ENCODE measurements at regions not wholly inside any gene's neighbourhood (a gene's known extent, or its start where the extent isn't known, plus 50 kb on each side); places are given as distances from the start of the nearest gene placed in this dataset.

DNA sequence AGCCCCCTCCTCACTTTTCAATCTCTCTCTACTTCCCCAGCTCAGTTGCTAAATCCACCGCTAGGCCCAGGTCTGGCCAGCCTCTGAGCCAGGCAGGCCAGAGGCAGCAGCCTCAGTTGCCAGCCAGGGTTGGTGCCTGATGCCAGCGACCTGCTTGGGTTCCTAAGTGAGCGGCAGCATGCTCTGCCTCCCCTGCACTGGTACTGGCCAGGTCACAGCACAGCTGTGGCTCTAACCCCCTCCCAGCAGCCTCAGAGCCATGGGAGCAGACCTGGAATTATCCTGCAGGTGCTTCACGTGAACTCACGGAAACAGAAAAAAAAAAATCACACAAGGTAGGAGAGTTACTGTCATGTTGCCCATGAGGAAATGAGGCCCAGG is 82.5 kb upstream of the ATF3 start:
- DNase-seq (ENCODE audit: low spot score) = no peak

DNA sequence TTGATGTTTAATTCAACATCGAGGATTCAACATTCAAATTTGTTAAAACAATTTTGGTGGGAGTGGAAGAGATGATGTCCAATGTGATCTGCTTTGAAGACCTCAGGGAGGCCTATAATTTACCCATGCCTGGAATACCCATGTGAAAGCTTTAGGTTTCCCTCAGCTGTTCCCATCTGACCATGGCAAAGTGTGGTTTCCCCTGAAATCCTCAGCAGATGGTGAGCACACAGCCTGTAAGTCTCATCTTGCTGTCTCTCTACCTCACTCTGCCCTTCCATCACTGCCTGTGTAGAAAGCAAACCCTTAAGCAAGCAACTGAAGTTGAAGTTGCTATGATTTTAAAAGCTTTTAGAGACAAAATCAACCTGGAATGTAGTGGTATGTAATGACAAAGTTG is 80.1 kb upstream of the ATF3 start:
- TF ChIP-seq, protein P1, sequence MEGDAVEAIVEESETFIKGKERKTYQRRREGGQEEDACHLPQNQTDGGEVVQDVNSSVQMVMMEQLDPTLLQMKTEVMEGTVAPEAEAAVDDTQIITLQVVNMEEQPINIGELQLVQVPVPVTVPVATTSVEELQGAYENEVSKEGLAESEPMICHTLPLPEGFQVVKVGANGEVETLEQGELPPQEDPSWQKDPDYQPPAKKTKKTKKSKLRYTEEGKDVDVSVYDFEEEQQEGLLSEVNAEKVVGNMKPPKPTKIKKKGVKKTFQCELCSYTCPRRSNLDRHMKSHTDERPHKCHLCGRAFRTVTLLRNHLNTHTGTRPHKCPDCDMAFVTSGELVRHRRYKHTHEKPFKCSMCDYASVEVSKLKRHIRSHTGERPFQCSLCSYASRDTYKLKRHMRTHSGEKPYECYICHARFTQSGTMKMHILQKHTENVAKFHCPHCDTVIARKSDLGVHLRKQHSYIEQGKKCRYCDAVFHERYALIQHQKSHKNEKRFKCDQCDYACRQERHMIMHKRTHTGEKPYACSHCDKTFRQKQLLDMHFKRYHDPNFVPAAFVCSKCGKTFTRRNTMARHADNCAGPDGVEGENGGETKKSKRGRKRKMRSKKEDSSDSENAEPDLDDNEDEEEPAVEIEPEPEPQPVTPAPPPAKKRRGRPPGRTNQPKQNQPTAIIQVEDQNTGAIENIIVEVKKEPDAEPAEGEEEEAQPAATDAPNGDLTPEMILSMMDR (IDR thresholded peaks at IDR 0.05; ENCODE audit: extremely low read depth, missing control alignments) = no peak
- DNase-seq (ENCODE audit: low spot score) = no peak

More for the DNA sequence above, 82.5 kb upstream of the ATF3 start:
- TF ChIP-seq, protein P1 (IDR thresholded peaks at IDR 0.05; ENCODE audit: extremely low read depth, missing control alignments) = no peak

DNA sequence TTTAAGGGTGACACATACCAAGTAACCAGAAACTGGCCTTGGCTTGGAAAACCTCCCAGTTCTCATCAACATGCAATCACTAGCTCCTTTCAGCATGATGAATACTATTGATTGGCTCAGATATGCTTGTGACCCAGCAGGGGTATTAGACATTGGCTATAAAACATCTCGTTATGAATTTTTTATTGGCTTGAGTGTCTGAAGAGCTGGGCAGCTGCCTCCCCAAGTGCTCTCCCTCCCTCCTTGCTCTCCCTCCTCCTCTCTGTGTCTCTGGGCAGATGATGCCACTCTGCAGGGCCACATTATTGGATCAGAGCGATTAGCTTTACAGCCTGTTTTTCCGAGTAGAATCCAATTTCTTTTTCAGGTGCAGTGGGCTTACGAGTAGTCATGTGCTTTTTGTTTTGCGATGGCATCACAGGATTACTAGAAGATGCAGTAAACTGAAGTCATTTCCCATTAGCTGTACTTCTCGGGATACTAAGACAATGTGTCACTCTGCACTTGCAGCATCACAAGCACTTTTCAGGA is 79.3 kb upstream of the ATF3 start:
- no peak for DNase-seq (ENCODE audit: low spot score)
- TF ChIP-seq, protein P1 (IDR thresholded peaks at IDR 0.05; ENCODE audit: extremely low read depth, missing control alignments) = no peak

DNA sequence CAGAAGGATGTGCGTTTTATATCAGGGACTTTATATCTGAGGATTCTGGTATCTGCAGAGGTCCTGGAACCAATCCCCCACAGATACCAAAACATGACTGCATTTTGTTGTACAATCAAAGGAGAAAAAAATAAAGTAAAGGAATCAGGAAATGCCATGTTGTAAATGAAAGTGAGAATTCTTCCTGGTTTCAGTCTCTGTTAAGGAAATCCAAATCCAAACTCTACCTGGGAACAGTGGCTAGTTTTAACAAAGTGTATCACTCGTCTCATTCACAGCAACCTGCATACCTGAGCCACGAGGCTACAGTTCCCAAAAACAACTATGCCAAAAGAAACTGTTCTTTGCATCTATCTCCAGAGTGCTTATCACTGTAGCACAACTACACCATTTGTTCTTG is 77.3 kb upstream of the ATF3 start:
- no peak for DNase-seq (ENCODE audit: low spot score)
- TF ChIP-seq, protein P1 (IDR thresholded peaks at IDR 0.05; ENCODE audit: extremely low read depth, missing control alignments) = no peak

DNA sequence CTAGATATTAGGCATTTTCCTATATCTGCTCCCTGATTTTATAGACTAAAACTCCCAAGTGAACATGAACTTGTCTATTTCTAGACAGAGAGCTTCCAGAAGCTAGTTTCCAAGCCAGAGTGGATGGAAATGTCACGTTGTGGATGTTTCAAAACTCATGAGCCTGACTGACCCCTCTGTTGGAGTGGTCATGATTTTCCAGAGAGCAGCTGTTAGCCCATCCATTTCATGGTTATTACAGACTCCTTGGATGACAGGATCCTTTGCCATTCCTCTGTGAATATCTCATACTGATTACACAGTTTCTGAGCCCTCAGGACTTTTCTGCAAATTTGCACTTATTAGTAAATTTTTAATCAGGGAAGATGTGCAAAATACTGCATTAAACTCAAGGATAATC is 76.8 kb upstream of the ATF3 start:
- no peak for DNase-seq (ENCODE audit: low spot score)
- TF ChIP-seq, protein P1 (IDR thresholded peaks at IDR 0.05; ENCODE audit: extremely low read depth, missing control alignments) = no peak

DNA sequence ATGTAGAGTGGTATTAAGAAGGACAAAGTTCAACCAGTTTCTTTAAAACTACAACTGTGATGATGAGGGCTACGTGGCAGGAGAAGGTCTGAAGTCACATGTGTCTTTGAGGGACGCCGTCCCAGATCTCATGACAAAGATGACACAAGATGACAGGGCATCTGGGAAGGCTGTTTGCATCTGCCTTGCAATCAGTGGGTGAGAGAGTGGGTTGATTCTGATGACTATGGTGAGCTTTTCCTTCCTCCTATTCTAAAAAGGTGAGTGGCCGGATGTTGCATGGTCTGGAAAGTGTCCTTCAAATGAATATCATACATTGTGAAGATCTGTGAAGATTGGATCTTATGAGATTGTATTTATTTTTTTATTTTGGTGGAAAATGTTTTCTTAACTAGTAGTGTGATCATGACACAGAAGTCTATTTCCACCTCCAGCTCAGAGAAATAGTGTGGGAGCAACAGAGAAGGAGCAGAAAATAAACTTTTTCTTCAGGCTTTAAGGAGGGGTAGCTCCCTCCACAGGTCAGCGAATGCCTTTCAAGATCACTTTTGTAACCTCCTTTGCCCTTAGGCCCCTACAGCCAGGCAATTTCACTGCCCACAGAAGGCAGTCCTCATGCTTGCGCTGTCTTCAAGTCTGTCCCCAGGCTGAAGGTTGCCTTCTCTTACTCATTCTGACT is 76.0 kb upstream of the ATF3 start:
- TF ChIP-seq, protein P1 (IDR thresholded peaks at IDR 0.05; ENCODE audit: extremely low read depth, missing control alignments) = no peak
- DNase-seq (ENCODE audit: low spot score) = no peak

DNA sequence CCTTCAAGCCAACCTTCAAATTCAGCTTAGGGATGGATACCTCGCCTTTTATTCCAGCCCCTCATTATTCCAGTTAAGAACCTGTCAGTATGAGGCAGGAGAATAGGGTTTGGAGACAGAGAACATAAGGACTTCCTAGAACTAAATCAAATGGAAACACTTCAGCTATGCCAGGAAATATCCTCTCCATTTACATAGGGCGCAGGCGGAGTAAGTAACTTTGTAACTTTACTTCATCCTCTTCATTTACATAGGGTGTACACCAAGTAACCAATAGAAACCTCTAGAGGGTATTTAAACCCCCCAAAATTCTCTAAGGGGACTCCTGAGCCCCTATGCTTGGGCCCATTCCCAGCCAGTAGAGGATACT is 75.4 kb upstream of the ATF3 start:
- no peak for DNase-seq (ENCODE audit: low spot score)
- TF ChIP-seq, protein P1 (IDR thresholded peaks at IDR 0.05; ENCODE audit: extremely low read depth, missing control alignments) = no peak
